Stimulated activated CD4-positive, alpha-beta T cell treated with anti-CD3 and anti-CD28 coated beads, Interleukin-2, amount 100 ng/mL, for 24 hours (primary cell): ENCODE measurements at regions not wholly inside any gene's neighbourhood (a gene's known extent, or its start where the extent isn't known, plus 50 kb on each side); places are given as distances from the start of the nearest gene placed in this dataset.

Source experiments
- DNase-seq, 2 donors: peaks; one replicate each; pipeline ENCODE4 v3.0.0-alpha.2; 2020

GRCh38 chr14:101196795-101197590 is 293.5 kb upstream of the RTL1 start:
- DNase-seq, result peak in 1 of 2 donors; percentile 13

- DNase-seq, result peak in 1 of 2 donors; percentile 9
These were observed 294.3 kb upstream of the RTL1 start for GRCh38 chr14:101197595-101198397.

- peak in 1 of 2 donors; percentile 11 for DNase-seq
These were observed 295.0 kb upstream of the RTL1 start for GRCh38 chr14:101198398-101199027.

- peak in 1 of 2 donors; percentile 12 for DNase-seq
These were observed 295.7 kb upstream of the RTL1 start for GRCh38 chr14:101199028-101199770.

- peak in 1 of 2 donors; percentile 11 for DNase-seq
These were observed 296.6 kb upstream of the RTL1 start for GRCh38 chr14:101200008-101200649.

- peak in 1 of 2 donors; percentile 10 for DNase-seq
These were observed 297.4 kb upstream of the RTL1 start for GRCh38 chr14:101200650-101201516.

- DNase-seq, result peak in 1 of 2 donors; percentile 9
These were observed 298.1 kb upstream of the RTL1 start for GRCh38 chr14:101201535-101202151.

GRCh38 chr14:101202627-101203404 is 299.3 kb upstream of the RTL1 start:
- peak in 1 of 2 donors; percentile 5 for DNase-seq

- no peak for DNase-seq
These were observed 303.0 kb upstream of the RTL1 start for GRCh38 chr14:101206556-101206955.

GRCh38 chr14:101207041-101207440 is 303.5 kb upstream of the RTL1 start:
- no peak for DNase-seq

GRCh38 chr14:101207897-101208296 is 304.4 kb upstream of the RTL1 start:
- DNase-seq, result no peak

- DNase-seq, result no peak
These were observed 306.1 kb upstream of the RTL1 start for GRCh38 chr14:101209594-101209993.

- DNase-seq, result no peak
These were observed 311.7 kb upstream of the RTL1 start for GRCh38 chr14:101215266-101215665.

GRCh38 chr14:101215927-101216326 is 312.4 kb upstream of the RTL1 start:
- peak in 1 of 2 donors; percentile 11 for DNase-seq

- no peak for DNase-seq
These were observed 313.0 kb upstream of the RTL1 start for GRCh38 chr14:101216366-101217079.

- no peak for DNase-seq
These were observed 313.6 kb upstream of the RTL1 start for GRCh38 chr14:101217080-101217463.

GRCh38 chr14:101217616-101218371 is 314.3 kb upstream of the RTL1 start:
- no peak for DNase-seq
